Stimulated activated CD4-positive, alpha-beta T cell treated with anti-CD3 and anti-CD28 coated beads, TNF-alpha, amount 100 ng/mL, for 24 hours (primary cell): ENCODE measurements at regions not wholly inside any gene's neighbourhood (a gene's known extent, or its start where the extent isn't known, plus 50 kb on each side); places are given as distances from the start of the nearest gene placed in this dataset.
"Not testable (repeated sequence)": the region's sequence is repeated elsewhere in the genome, so short reads cannot be mapped to it uniquely, and the experiment has no call there.

ENCODE experiments used
- DNase-seq, 3 experiments: peaks; one replicate each; pipeline ENCODE4 v3.0.0-alpha.2; 2020; ENCODE audit warnings: low read depth in 3 of 3

GRCh38 chr10:38362514-38362913 lies 268.4 kb downstream of the ZNF37A start:
- not testable (repeated sequence) for DNase-seq

GRCh38 chr10:38364073-38364472 lies 269.9 kb downstream of the ZNF37A start:
- not testable (repeated sequence) for DNase-seq

GRCh38 chr10:38365917-38366316 lies 271.8 kb downstream of the ZNF37A start:
- DNase-seq, result not testable (repeated sequence)

GRCh38 chr10:38383800-38384199 lies 289.7 kb downstream of the ZNF37A start:
- not testable (repeated sequence) for DNase-seq

- not testable (repeated sequence) for DNase-seq
These were observed 292.7 kb downstream of the ZNF37A start for GRCh38 chr10:38386869-38387268.

- peak in 1 of 3 experiments; percentile 34 for DNase-seq
These were observed 296.6 kb downstream of the ZNF37A start for GRCh38 chr10:38390725-38391124.

GRCh38 chr10:38395465-38395864 lies 301.3 kb downstream of the ZNF37A start:
- not testable (repeated sequence) for DNase-seq

- DNase-seq, result not testable (repeated sequence)
These were observed 302.2 kb downstream of the ZNF37A start for GRCh38 chr10:38396178-38396954.

GRCh38 chr10:38401565-38401964 lies 307.4 kb downstream of the ZNF37A start:
- DNase-seq, result not testable (repeated sequence)

GRCh38 chr10:38402442-38403346 lies 308.6 kb downstream of the ZNF37A start:
- DNase-seq, result peak; percentile 83 to 88 (median 84)

GRCh38 chr10:38403347-38404117 lies 309.4 kb downstream of the ZNF37A start:
- not testable (repeated sequence) for DNase-seq

GRCh38 chr10:38423634-38424033 lies 329.5 kb downstream of the ZNF37A start:
- DNase-seq, result not testable (repeated sequence)

- DNase-seq, result not testable (repeated sequence)
These were observed 336.1 kb downstream of the ZNF37A start for GRCh38 chr10:38430242-38430641.

GRCh38 chr10:38437359-38437758 lies 343.2 kb downstream of the ZNF37A start:
- DNase-seq, result not testable (repeated sequence)

- not testable (repeated sequence) for DNase-seq
These were observed 354.6 kb downstream of the ZNF37A start for GRCh38 chr10:38448614-38449355.

GRCh38 chr10:38449618-38450017 lies 355.5 kb downstream of the ZNF37A start:
- DNase-seq, result not testable (repeated sequence)

- DNase-seq, result not testable (repeated sequence)
These were observed 356.4 kb downstream of the ZNF37A start for GRCh38 chr10:38450372-38451057.

- not testable (repeated sequence) for DNase-seq
These were observed 357.3 kb downstream of the ZNF37A start for GRCh38 chr10:38451306-38451967.
